CD14-positive monocyte (primary cell): ENCODE measurements at regions not wholly inside any gene's neighbourhood (a gene's known extent, or its start where the extent isn't known, plus 50 kb on each side); places are given as distances from the start of the nearest gene placed in this dataset.

Source experiments
- DNase-seq, 3 donors: peaks; one replicate each; pipeline ENCODE4 v3.0.0-alpha.2; 2011 to 2022
- H2AFZ ChIP-seq: 2 replicates; pipeline ENCODE4 v1.6.0; 2012; ENCODE audit warnings: mild to moderate bottlenecking, low read depth, low read length, inconsistent platforms; ENCODE audit not compliant: insufficient read depth, poor library complexity, severe bottlenecking
- H3K27ac ChIP-seq, 2 donors: 1 replicate in 1 of 2; 2 replicates in 1 of 2; pipeline ENCODE4 v1.5.1; 2012 to 2013; ENCODE audit warnings: low read length in 2 of 2, control low read depth in 1 of 2, inconsistent platforms in 1 of 2, low read depth in 1 of 2, mild to moderate bottlenecking in 1 of 2
- H3K27me3 ChIP-seq, 2 donors: one replicate each; pipeline versions ENCODE4 v1.6.0 to v1.6.1; 2011 to 2013; ENCODE audit warnings: low read length in 2 of 2; ENCODE audit not compliant: control insufficient read depth in 2 of 2, insufficient read depth in 2 of 2
- H3K36me3 ChIP-seq, 2 donors: replicated peaks in 1 of 2; 1 replicate in 1 of 2; 2 replicates in 1 of 2; pipeline versions ENCODE4 v1.5.1 to v1.6.1; 2012 to 2013; ENCODE audit warnings: low read length in 2 of 2, control low read depth in 1 of 2, inconsistent platforms in 1 of 2, mild to moderate bottlenecking in 1 of 2; ENCODE audit not compliant: insufficient read depth in 2 of 2, control insufficient read depth in 1 of 2
- H3K4me1 ChIP-seq, 2 donors: 1 replicate in 1 of 2; 2 replicates in 1 of 2; pipeline versions ENCODE4 v1.5.1 to v1.6.1; 2012 to 2013; ENCODE audit warnings: low read length in 2 of 2, control low read depth in 1 of 2, inconsistent platforms in 1 of 2, mild to moderate bottlenecking in 1 of 2, moderate library complexity in 1 of 2; ENCODE audit not compliant: insufficient read depth in 2 of 2, control insufficient read depth in 1 of 2
- H3K4me2 ChIP-seq: replicated peaks from 2 replicates; pipeline ENCODE3; 2012; ENCODE audit warnings: low read length, moderate library complexity, mild to moderate bottlenecking; ENCODE audit not compliant: poor library complexity, severe bottlenecking; ENCODE audit errors: extremely low read depth
- H3K4me3 ChIP-seq, 3 experiments: fragments of 200-600 bp in 1 of 3; sonication (generic) in 1 of 3; replicated peaks in 1 of 3; 1 replicate in 2 of 3; 2 replicates in 1 of 3; pipeline ENCODE4 v1.5.1; 2011 to 2013; ENCODE audit warnings: low read length in 3 of 3, mild to moderate bottlenecking in 3 of 3, control low read depth in 2 of 3, low read depth in 2 of 3, inconsistent platforms in 1 of 3, moderate library complexity in 1 of 3
- H3K79me2 ChIP-seq: 2 replicates; pipeline ENCODE4 v1.6.0; 2012; ENCODE audit warnings: mild to moderate bottlenecking, control low read depth, inconsistent platforms, low read length, moderate library complexity; ENCODE audit not compliant: insufficient read depth
- H3K9ac ChIP-seq: 2 replicates; pipeline ENCODE4 v1.6.0; 2017; ENCODE audit warnings: low read length, mild to moderate bottlenecking; ENCODE audit not compliant: insufficient read depth, poor library complexity, severe bottlenecking
- H3K9me3 ChIP-seq, 2 donors: replicated peaks in 1 of 2; 1 replicate in 1 of 2; 2 replicates in 1 of 2; pipeline versions ENCODE4 v1.5.1 to v1.6.1; 2012 to 2013; ENCODE audit warnings: low read length in 2 of 2, control low read depth in 1 of 2; ENCODE audit not compliant: control insufficient read depth in 1 of 2, insufficient read depth in 1 of 2
- H4K20me1 ChIP-seq: 2 replicates; pipeline ENCODE4 v1.6.0; 2012; ENCODE audit warnings: mild to moderate bottlenecking, low read length, control low read depth, moderate library complexity; ENCODE audit not compliant: insufficient read depth
- H3K27ac Mint-ChIP-seq, 7 donors: one replicate each; pipeline ENCODE4 v1.8.0; 2020; ENCODE audit warnings: mild to moderate bottlenecking in 7 of 7, mixed read lengths in 7 of 7, moderate library complexity in 6 of 7, inconsistent platforms in 2 of 7
- H3K27me3 Mint-ChIP-seq, 3 donors: one replicate each; pipeline ENCODE4 v1.8.0; 2021 to 2022; ENCODE audit warnings: low read depth in 3 of 3, mild to moderate bottlenecking in 3 of 3, mixed read lengths in 3 of 3, moderate library complexity in 3 of 3, inconsistent platforms in 1 of 3
- H3K36me3 Mint-ChIP-seq, 2 donors: one replicate each; pipeline ENCODE4 v1.8.0; 2020; ENCODE audit warnings: mixed read lengths in 2 of 2, inconsistent platforms in 1 of 2, mild to moderate bottlenecking in 1 of 2
- H3K4me1 Mint-ChIP-seq: one replicate; pipeline ENCODE4 v1.8.0; 2020; ENCODE audit warnings: mild to moderate bottlenecking, mixed read lengths
- H3K4me3 Mint-ChIP-seq, 2 donors: one replicate each; pipeline ENCODE4 v1.8.0; 2020; ENCODE audit warnings: mild to moderate bottlenecking in 2 of 2, mixed read lengths in 2 of 2, moderate library complexity in 1 of 2
- H3K9me3 Mint-ChIP-seq, 7 donors: one replicate each; pipeline ENCODE4 v1.8.0; 2020 to 2022; ENCODE audit warnings: mixed read lengths in 7 of 7, mild to moderate bottlenecking in 6 of 7, moderate library complexity in 6 of 7, inconsistent platforms in 2 of 7
- CTCF ChIP-seq: fragments of 200-600 bp; IDR thresholded peaks from one replicate; pipeline ENCODE4 v1.8.0; 2022; ENCODE audit warnings: antibody characterized with exemption, mild to moderate bottlenecking
- WGBS: methylation state at CpG from one replicate; pipeline ENCODE4 v1.1.5; 2013; ENCODE audit warnings: missing lambda C conversion rate; ENCODE audit not compliant: insufficient coverage; 5-methylcytosine and 5-hydroxymethylcytosine counted together
- intact Hi-C, 2 donors: fragments of 100-400 bp; cut with micrococcal nuclease; formaldehyde crosslinking; loops; one replicate each; pipeline versions ENCODE4 v1.15.0 to v1.15.1; 2023

- Histone ChIP-seq H3K79me2 (no peaks in the 10 kb centered on the region), H3K4me3 (no peak overlapping the region), H3K27me3 (no peaks in the 10 kb centered on the region), H4K20me1 (no peaks in the 10 kb centered on the region), H3K36me3 (no peaks in the 10 kb centered on the region), H2AFZ (no peak overlapping the region), H3K27ac (no peak overlapping the region), H3K4me1 (no peaks in the 10 kb centered on the region), H3K9me3 (peaks cover 5 to 6% of the 10 kb centered on the region in 2 donors), H3K9ac (no peak overlapping the region), H3K4me2 (no peak overlapping the region)
- Mint-ChIP-seq H3K4me1 (no peaks in the 10 kb centered on the region), H3K27ac (peak overlapping the region in 1 of 7 donors; percentile 50), H3K36me3 (no peaks in the 10 kb centered on the region), H3K27me3 (no peaks in the 10 kb centered on the region), H3K4me3 (no peak overlapping the region), H3K9me3 (peaks cover 4 to 8% (median 5%) of the 10 kb centered on the region in 7 donors)
- TF ChIP-seq CTCF = no peak
- no CpG with 5 or more reads among the region's 3 CpGs for WGBS
- no peak for DNase-seq
- intact Hi-C loops = no loop called here
These were observed 1487.0 kb upstream of the SLC10A2 start for GRCh38 chr13:104553186-104553585.

- WGBS = 92% methylated on average over 10 of the region's 10 CpGs
- no peaks in the 10 kb centered on the region for H3K36me3 ChIP-seq
- H3K9me3 ChIP-seq = no peaks in the 10 kb centered on the region
- no peak overlapping the region for H3K27ac Mint-ChIP-seq
- no peak overlapping the region for H3K4me3 Mint-ChIP-seq
- intact Hi-C loops = no loop called here
- no peak for DNase-seq
- peaks cover 0 to 5% (median 3%) of the 10 kb centered on the region in 7 donors for H3K9me3 Mint-ChIP-seq
- H3K27me3 Mint-ChIP-seq = no peaks in the 10 kb centered on the region
- no peaks in the 10 kb centered on the region for H3K4me1 Mint-ChIP-seq
- no peak overlapping the region for H3K9ac ChIP-seq
- H3K4me1 ChIP-seq = no peaks in the 10 kb centered on the region
- H3K36me3 Mint-ChIP-seq = no peaks in the 10 kb centered on the region
- no peaks in the 10 kb centered on the region for H3K27me3 ChIP-seq
- H3K4me3 ChIP-seq = no peak overlapping the region
- H3K79me2 ChIP-seq = no peaks in the 10 kb centered on the region
- no peaks in the 10 kb centered on the region for H4K20me1 ChIP-seq
- no peak overlapping the region for H2AFZ ChIP-seq
- no peak overlapping the region for H3K4me2 ChIP-seq
- H3K27ac ChIP-seq = no peak overlapping the region
- TF ChIP-seq CTCF = no peak
These were observed 1468.6 kb upstream of the SLC10A2 start for GRCh38 chr13:104534847-104535246.
